ENCODE measurements at regions not wholly inside any gene's neighbourhood (a gene's known extent, or its start where the extent isn't known, plus 50 kb on each side); places are given as distances from the start of the nearest gene placed in this dataset.

GRCh38 chr20:40958598-40958997 lies 70.0 kb upstream of the TOP1 start:
- Mint-ChIP-seq H3K4me3 (no peak overlapping the region), H3K27me3 (ENCODE audit: insufficient read depth) (peaks cover 15% of the 10 kb centered on the region), H3K27ac (no peak overlapping the region), H3K36me3 (ENCODE audit: low read depth) (no peaks in the 10 kb centered on the region), H3K9me3 (peaks cover 9% of the 10 kb centered on the region), H3K4me1 (ENCODE audit: low read depth) (peaks cover 8% of the 10 kb centered on the region)
- no peak for DNase-seq (ENCODE audit: low spot score)
- intact Hi-C loops (cut with micrococcal nuclease), result no loop called here

GRCh38 chr20:40959325-40960092 lies 69.1 kb upstream of the TOP1 start:
- Mint-ChIP-seq H3K27me3 (ENCODE audit: insufficient read depth) (peaks cover 15% of the 10 kb centered on the region), H3K27ac (no peak overlapping the region), H3K9me3 (peaks cover under 1% of the 10 kb centered on the region), H3K4me1 (ENCODE audit: low read depth) (peaks cover 8% of the 10 kb centered on the region), H3K4me3 (no peak overlapping the region), H3K36me3 (ENCODE audit: low read depth) (no peaks in the 10 kb centered on the region)
- intact Hi-C loops (cut with micrococcal nuclease), result loop anchor here (5.0 kb wide), 1 partner anchor 797 kb away; no protein-coding TSS in a partner anchor
- DNase-seq (ENCODE audit: low spot score), result no peak

- no peak for DNase-seq (ENCODE audit: low spot score)
- Mint-ChIP-seq H3K36me3 (ENCODE audit: low read depth) (no peaks in the 10 kb centered on the region), H3K27me3 (ENCODE audit: insufficient read depth) (peaks cover 15% of the 10 kb centered on the region), H3K27ac (no peak overlapping the region), H3K9me3 (no peaks in the 10 kb centered on the region), H3K4me1 (ENCODE audit: low read depth) (peaks cover 8% of the 10 kb centered on the region), H3K4me3 (no peak overlapping the region)
- intact Hi-C loops (cut with micrococcal nuclease), result loop anchor here (5.0 kb wide), 1 partner anchor 798 kb away; no protein-coding TSS in a partner anchor
Measured at GRCh38 chr20:40960101-40960500, 68.5 kb upstream of the TOP1 start.

- intact Hi-C loops (cut with micrococcal nuclease), result loop anchor here (5.0 kb wide), 1 partner anchor 798 kb away; no protein-coding TSS in a partner anchor
- Mint-ChIP-seq H3K4me3 (no peak overlapping the region), H3K27me3 (ENCODE audit: insufficient read depth) (peaks cover 15% of the 10 kb centered on the region), H3K36me3 (ENCODE audit: low read depth) (no peaks in the 10 kb centered on the region), H3K27ac (no peak overlapping the region), H3K9me3 (no peaks in the 10 kb centered on the region), H3K4me1 (ENCODE audit: low read depth) (peaks cover 8% of the 10 kb centered on the region)
- no peak for DNase-seq (ENCODE audit: low spot score)
Measured at GRCh38 chr20:40960521-40960956, 68.1 kb upstream of the TOP1 start.

GRCh38 chr20:40961176-40961575 lies 67.4 kb upstream of the TOP1 start:
- DNase-seq (ENCODE audit: low spot score), result no peak

GRCh38 chr20:40961686-40962640 lies 66.7 kb upstream of the TOP1 start:
- no peak overlapping the region for H3K27ac Mint-ChIP-seq
- H3K9me3 Mint-ChIP-seq, result no peaks in the 10 kb centered on the region
- intact Hi-C loops (cut with micrococcal nuclease), result loop anchor here (2.0 to 5.0 kb wide), 3 partner anchors 800 to 1911 kb away; no protein-coding TSS in a partner anchor
- no peaks in the 10 kb centered on the region for H3K36me3 Mint-ChIP-seq (ENCODE audit: low read depth)
- H3K27me3 Mint-ChIP-seq (ENCODE audit: insufficient read depth), result peaks cover 15% of the 10 kb centered on the region
- H3K4me1 Mint-ChIP-seq (ENCODE audit: low read depth), result peaks cover 8% of the 10 kb centered on the region
- H3K4me3 Mint-ChIP-seq, result no peak overlapping the region
- no peak for DNase-seq (ENCODE audit: low spot score)

More at GRCh38 chr20:40961176-40961575, 67.4 kb upstream of the TOP1 start:
- intact Hi-C loops (cut with micrococcal nuclease), result loop anchor here (5.0 kb wide), 1 partner anchor 799 kb away; no protein-coding TSS in a partner anchor
- Mint-ChIP-seq H3K9me3 (no peaks in the 10 kb centered on the region), H3K4me3 (no peak overlapping the region), H3K4me1 (ENCODE audit: low read depth) (peaks cover 8% of the 10 kb centered on the region), H3K27ac (no peak overlapping the region), H3K27me3 (ENCODE audit: insufficient read depth) (peaks cover 15% of the 10 kb centered on the region), H3K36me3 (ENCODE audit: low read depth) (no peaks in the 10 kb centered on the region)

- H3K4me1 Mint-ChIP-seq (ENCODE audit: low read depth), result peaks cover 8% of the 10 kb centered on the region
- peaks cover 15% of the 10 kb centered on the region for H3K27me3 Mint-ChIP-seq (ENCODE audit: insufficient read depth)
- H3K4me3 Mint-ChIP-seq, result no peak overlapping the region
- H3K36me3 Mint-ChIP-seq (ENCODE audit: low read depth), result no peaks in the 10 kb centered on the region
- no peak overlapping the region for H3K27ac Mint-ChIP-seq
- DNase-seq (ENCODE audit: low spot score), result peak; percentile 63
- intact Hi-C loops (cut with micrococcal nuclease), result loop anchor here (1.0 to 5.0 kb wide), 5 partner anchors 166 to 1912 kb away; no protein-coding TSS in a partner anchor
- no peaks in the 10 kb centered on the region for H3K9me3 Mint-ChIP-seq
Measured at GRCh38 chr20:40962733-40963504, 65.7 kb upstream of the TOP1 start.

GRCh38 chr20:40963505-40963845 lies 65.1 kb upstream of the TOP1 start:
- intact Hi-C loops (cut with micrococcal nuclease), result loop anchor here (1.0 to 5.0 kb wide), 5 partner anchors 166 to 1913 kb away; no protein-coding TSS in a partner anchor
- H3K9me3 Mint-ChIP-seq, result no peaks in the 10 kb centered on the region
- no peaks in the 10 kb centered on the region for H3K36me3 Mint-ChIP-seq (ENCODE audit: low read depth)
- H3K4me3 Mint-ChIP-seq, result no peak overlapping the region
- peaks cover 13% of the 10 kb centered on the region for H3K27me3 Mint-ChIP-seq (ENCODE audit: insufficient read depth)
- no peak overlapping the region for H3K27ac Mint-ChIP-seq
- H3K4me1 Mint-ChIP-seq (ENCODE audit: low read depth), result peaks cover 8% of the 10 kb centered on the region
- no peak for DNase-seq (ENCODE audit: low spot score)

GRCh38 chr20:40965671-40966070 lies 63.0 kb upstream of the TOP1 start:
- Mint-ChIP-seq H3K4me1 (ENCODE audit: low read depth) (peaks cover 17% of the 10 kb centered on the region), H3K27me3 (ENCODE audit: insufficient read depth) (peaks cover 4% of the 10 kb centered on the region), H3K36me3 (ENCODE audit: low read depth) (no peaks in the 10 kb centered on the region), H3K27ac (no peak overlapping the region), H3K9me3 (no peaks in the 10 kb centered on the region), H3K4me3 (no peak overlapping the region)
- intact Hi-C loops (cut with micrococcal nuclease), result loop anchor here (5.0 kb wide), 1 partner anchor 112 kb away; no protein-coding TSS in a partner anchor
- DNase-seq (ENCODE audit: low spot score), result no peak

- Mint-ChIP-seq H3K9me3 (no peaks in the 10 kb centered on the region), H3K27me3 (ENCODE audit: insufficient read depth) (peaks cover 4% of the 10 kb centered on the region), H3K36me3 (ENCODE audit: low read depth) (no peaks in the 10 kb centered on the region), H3K27ac (no peak overlapping the region), H3K4me3 (no peak overlapping the region), H3K4me1 (ENCODE audit: low read depth) (peaks cover 17% of the 10 kb centered on the region)
- intact Hi-C loops (cut with micrococcal nuclease), result loop anchor here (5.0 kb wide), 1 partner anchor 111 kb away; no protein-coding TSS in a partner anchor
- DNase-seq (ENCODE audit: low spot score), result no peak
Measured at GRCh38 chr20:40966103-40966502, 62.5 kb upstream of the TOP1 start.

- no peaks in the 10 kb centered on the region for H3K9me3 Mint-ChIP-seq
- H3K27ac Mint-ChIP-seq, result no peak overlapping the region
- H3K4me1 Mint-ChIP-seq (ENCODE audit: low read depth), result peaks cover 14% of the 10 kb centered on the region
- H3K4me3 Mint-ChIP-seq, result no peak overlapping the region
- no peaks in the 10 kb centered on the region for H3K36me3 Mint-ChIP-seq (ENCODE audit: low read depth)
- intact Hi-C loops (cut with micrococcal nuclease), result loop anchor here (5.0 kb wide), 1 partner anchor 111 kb away; no protein-coding TSS in a partner anchor
- no peak for DNase-seq (ENCODE audit: low spot score)
- peaks cover 4% of the 10 kb centered on the region for H3K27me3 Mint-ChIP-seq (ENCODE audit: insufficient read depth)
Measured at GRCh38 chr20:40966516-40967185, 62.0 kb upstream of the TOP1 start.
